GM10266 (cell line): ENCODE measurements at regions not wholly inside any gene's neighbourhood (a gene's known extent, or its start where the extent isn't known, plus 50 kb on each side); places are given as distances from the start of the nearest gene placed in this dataset.

Experiments
- DNase-seq: peaks from one replicate; pipeline ENCODE4 v3.0.0; 2012; ENCODE audit errors: extremely low spot score
- CTCF ChIP-seq: IDR thresholded peaks from 2 replicates; pipeline ENCODE4 v1.5.1; 2012; ENCODE audit warnings: mild to moderate bottlenecking, low read depth; ENCODE audit not compliant: control insufficient read depth, insufficient read depth; ENCODE audit errors: missing control alignments

- TF ChIP-seq CTCF: no peak
- no peak for DNase-seq
Measured at GRCh38 chr3:16658004-16658924, 53.0 kb upstream of the DAZL start.

- no peak for DNase-seq
Measured at GRCh38 chr3:16658925-16659793, 53.9 kb upstream of the DAZL start.

GRCh38 chr3:16663854-16664712 lies 58.9 kb upstream of the DAZL start:
- DNase-seq: no peak
- no peak for TF ChIP-seq CTCF

More at GRCh38 chr3:16658925-16659793, 53.9 kb upstream of the DAZL start:
- no peak for TF ChIP-seq CTCF

GRCh38 chr3:16665282-16665741 lies 60.1 kb upstream of the DAZL start:
- DNase-seq: no peak
- no peak for TF ChIP-seq CTCF

GRCh38 chr3:16666206-16666605 lies 61.0 kb upstream of the DAZL start:
- no peak for DNase-seq
- TF ChIP-seq CTCF: no peak

- no peak for TF ChIP-seq CTCF
- no peak for DNase-seq
Measured at GRCh38 chr3:16667633-16668032, 62.4 kb upstream of the DAZL start.
